IMR-90 (cell line): ENCODE measurements at regions not wholly inside any gene's neighbourhood (a gene's known extent, or its start where the extent isn't known, plus 50 kb on each side); places are given as distances from the start of the nearest gene placed in this dataset.

Experiments used
- ATAC-seq: fragments of 200-7000 bp; cut with Tn5 transposase; 2 replicates; pipeline ENCODE4 v1.9.1; 2020; ENCODE audit warnings: low read depth, mild to moderate bottlenecking, moderate library complexity
- BruUV-seq: library from RNA; stranded (reverse); fragments of 400-500 nt; replicated peaks from 2 replicates; lab custom pipeline; 2021; lab: Mats Ljungman, UMichigan
- CTCF ChIA-PET: fragments of 300-600 bp; formaldehyde crosslinking; extraction: SDS; loops from one replicate; lab custom pipeline; 2021; ENCODE audit warnings: antibody characterized with exemption; lab: Yijun Ruan, JAX
- POLR2A ChIA-PET: fragments of 300-600 bp; sonication (Branson Sonifier 250); formaldehyde crosslinking; loops from one replicate; lab custom pipeline; 2022; ENCODE audit warnings: antibody characterized with exemption; ENCODE audit not compliant: unreplicated experiment; lab: Charles Lee
- DNase-seq: peaks from one replicate; pipeline ENCODE4 v3.0.0; 2013
- H2AFZ ChIP-seq: replicated peaks from 2 replicates; pipeline ENCODE3; 2013; ENCODE audit warnings: low read length, mild to moderate bottlenecking; ENCODE audit not compliant: poor library complexity
- H2AK5ac ChIP-seq: 2 replicates; pipeline ENCODE4 v1.6.1; 2013; ENCODE audit warnings: low read depth, low read length, inconsistent platforms
- H2AK9ac ChIP-seq: replicated peaks from 2 replicates; pipeline ENCODE3; 2013; ENCODE audit warnings: mild to moderate bottlenecking, low read depth, low read length, moderate library complexity; ENCODE audit not compliant: poor library complexity
- H2BK120ac ChIP-seq: 2 replicates; pipeline ENCODE4 v1.6.1; 2013; ENCODE audit warnings: low read depth, low read length, inconsistent platforms
- H2BK15ac ChIP-seq: 3 replicates; pipeline ENCODE4 v1.6.1; 2013; ENCODE audit warnings: low read depth, low read length, inconsistent platforms
- H2BK20ac ChIP-seq: 2 replicates; pipeline ENCODE4 v1.6.1; 2013; ENCODE audit warnings: low read depth, mild to moderate bottlenecking, inconsistent platforms, low read length, moderate library complexity
- H2BK5ac ChIP-seq: 2 replicates; pipeline ENCODE4 v1.6.1; 2013; ENCODE audit warnings: mild to moderate bottlenecking, low read depth, low read length, inconsistent platforms; ENCODE audit not compliant: poor library complexity, severe bottlenecking
- H3K14ac ChIP-seq: replicated peaks from 2 replicates; pipeline ENCODE4 v1.6.1; 2013; ENCODE audit warnings: low read depth, low read length, inconsistent platforms
- H3K18ac ChIP-seq: 2 replicates; pipeline ENCODE4 v1.6.1; 2013; ENCODE audit warnings: low read depth, low read length, control low read depth
- H3K23ac ChIP-seq: 2 replicates; pipeline ENCODE4 v1.6.1; 2013; ENCODE audit warnings: low read depth, low read length, inconsistent platforms
- H3K27ac ChIP-seq: 2 replicates; pipeline ENCODE4 v1.5.1; 2013; ENCODE audit warnings: mild to moderate bottlenecking, control low read depth, low read length; ENCODE audit not compliant: insufficient read depth
- H3K27me3 ChIP-seq: 2 replicates; pipeline ENCODE4 v1.6.1; 2013; ENCODE audit warnings: low read length; ENCODE audit not compliant: control insufficient read depth, insufficient read depth
- H3K36me3 ChIP-seq: 2 replicates; pipeline ENCODE4 v1.6.1; 2013; ENCODE audit warnings: low read length, mixed read lengths; ENCODE audit not compliant: control insufficient read depth, insufficient read depth
- H3K4ac ChIP-seq: 2 replicates; pipeline ENCODE4 v1.6.1; 2013; ENCODE audit warnings: low read depth, low read length, inconsistent platforms
- H3K4me1 ChIP-seq: 2 replicates; pipeline ENCODE4 v1.6.1; 2013; ENCODE audit warnings: low read length, mixed read lengths; ENCODE audit not compliant: control insufficient read depth, insufficient read depth
- H3K4me2 ChIP-seq: 2 replicates; pipeline ENCODE4 v1.6.1; 2013; ENCODE audit warnings: low read depth, mild to moderate bottlenecking, control low read depth, low read length, moderate library complexity
- H3K4me3 ChIP-seq: 2 replicates; pipeline ENCODE4 v1.5.1; 2013; ENCODE audit warnings: low read depth, mild to moderate bottlenecking, control low read depth, low read length, moderate library complexity; ENCODE audit not compliant: insufficient read depth
- H3K56ac ChIP-seq: 2 replicates; pipeline ENCODE4 v1.6.1; 2013; ENCODE audit warnings: low read length, inconsistent platforms; ENCODE audit not compliant: insufficient read depth; ENCODE audit errors: extremely low read depth
- H3K79me1 ChIP-seq, 2 experiments: 2 replicates each; pipeline ENCODE4 v1.6.1; 2013; ENCODE audit warnings: low read length in 2 of 2, inconsistent platforms in 1 of 2, low read depth in 1 of 2
- H3K9ac ChIP-seq: 2 replicates; pipeline ENCODE4 v1.6.1; 2013; ENCODE audit warnings: low read depth, low read length, control low read depth
- H3K9me1 ChIP-seq: 2 replicates; pipeline ENCODE4 v1.6.1; 2013; ENCODE audit warnings: low read length, inconsistent platforms; ENCODE audit not compliant: insufficient read depth
- H3K9me3 ChIP-seq: 2 replicates; pipeline ENCODE4 v1.6.1; 2013; ENCODE audit warnings: low read length; ENCODE audit not compliant: control insufficient read depth, insufficient read depth
- H4K20me1 ChIP-seq: 2 replicates; pipeline ENCODE4 v1.6.1; 2013; ENCODE audit warnings: low read length, inconsistent platforms; ENCODE audit not compliant: insufficient read depth
- H4K5ac ChIP-seq: 2 replicates; pipeline ENCODE4 v1.6.1; 2013; ENCODE audit warnings: mild to moderate bottlenecking, low read depth, low read length, control low read depth
- H4K8ac ChIP-seq, 2 experiments: 2 replicates each; pipeline ENCODE4 v1.6.1; 2013; ENCODE audit warnings: low read depth in 2 of 2, low read length in 2 of 2, control low read depth in 1 of 2, inconsistent platforms in 1 of 2
- H4K91ac ChIP-seq: 2 replicates; pipeline ENCODE4 v1.6.1; 2013; ENCODE audit warnings: low read depth, low read length, inconsistent platforms; ENCODE audit not compliant: insufficient read depth
- BHLHE40 ChIP-seq: fragments of 150-350 bp; IDR thresholded peaks from 2 replicates; pipeline ENCODE4 v1.6.1; 2016; ENCODE audit warnings: mild to moderate bottlenecking, low read depth, low read length
- CEBPB ChIP-seq: IDR thresholded peaks from 2 replicates; pipeline ENCODE4 v1.6.1; 2012; ENCODE audit warnings: low read depth, low read length, improper control_type of control experiment
- CHD1 ChIP-seq: IDR thresholded peaks from 2 replicates; pipeline ENCODE4 v1.6.1; 2012; ENCODE audit warnings: low read depth, low read length, improper control_type of control experiment
- FOS ChIP-seq: fragments of 150-350 bp; IDR thresholded peaks from 2 replicates; pipeline ENCODE4 v1.6.1; 2016; ENCODE audit warnings: low read depth, low read length
- MAFK ChIP-seq: IDR thresholded peaks from 2 replicates; pipeline ENCODE4 v1.6.1; 2012; ENCODE audit warnings: low read depth, low read length, improper control_type of control experiment
- MAZ ChIP-seq: IDR thresholded peaks from 2 replicates; pipeline ENCODE4 v1.6.1; 2012; ENCODE audit warnings: low read depth, mild to moderate bottlenecking, low read length, improper control_type of control experiment, moderate library complexity, borderline replicate concordance
- MXI1 ChIP-seq: IDR thresholded peaks from 2 replicates; pipeline ENCODE4 v1.6.1; 2012; ENCODE audit warnings: low read depth, mild to moderate bottlenecking, low read length, moderate library complexity, borderline replicate concordance
- NFE2L2 ChIP-seq: fragments of 150-350 bp; IDR thresholded peaks from 2 replicates; pipeline ENCODE4 v1.6.1; 2016; ENCODE audit warnings: low read depth, mild to moderate bottlenecking, low read length
- POLR2A ChIP-seq: IDR thresholded peaks from 2 replicates; pipeline ENCODE4 v1.6.1; 2012; ENCODE audit warnings: mild to moderate bottlenecking, low read depth, low read length
- RAD21 ChIP-seq: IDR thresholded peaks from 2 replicates; pipeline ENCODE4 v1.6.1; 2012; ENCODE audit warnings: low read length, improper control_type of control experiment
- RCOR1 ChIP-seq: IDR thresholded peaks from 2 replicates; pipeline ENCODE4 v1.6.1; 2012; ENCODE audit warnings: mild to moderate bottlenecking, low read length, improper control_type of control experiment; ENCODE audit not compliant: insufficient replicate concordance
- RFX5 ChIP-seq: IDR thresholded peaks from 2 replicates; pipeline ENCODE4 v1.8.0; 2012; ENCODE audit warnings: low read depth, mild to moderate bottlenecking, low read length, moderate library complexity
- SMC3 ChIP-seq: fragments of 150-350 bp; IDR thresholded peaks from 2 replicates; pipeline ENCODE4 v1.6.1; 2016; ENCODE audit warnings: low read depth, mild to moderate bottlenecking, antibody characterized with exemption, low read length, moderate library complexity
- WGBS, 2 experiments: methylation state at CpG; one replicate each; pipeline versions ENCODE4 v1.1.5 to v1.1.7; 2013; ENCODE audit warnings: missing lambda C conversion rate in 2 of 2; ENCODE audit not compliant: insufficient read length in 1 of 2; ENCODE audit errors: extremely low coverage in 2 of 2; 5-methylcytosine and 5-hydroxymethylcytosine counted together
- dilution Hi-C: fragments of 300-500 bp; cut with HindIII; formaldehyde crosslinking; loops from one replicate; pipeline ENCODE4 v1.14.3; 2018; ENCODE audit warnings: low sequenced_read_pairs; ENCODE audit not compliant: unreplicated experiment
- in situ Hi-C: fragments of 300-500 bp; cut with MboI; formaldehyde crosslinking; loops from 3 replicates; pipeline ENCODE4 v1.14.3; 2019; ENCODE audit warnings: low sequenced_read_pairs, inconsistent platforms, mixed read lengths
- intact Hi-C: fragments of 100-400 bp; cut with micrococcal nuclease; formaldehyde crosslinking; loops from 2 replicates; pipeline ENCODE4 v1.10.0; 2022
- TF ChIP-seq, protein P1 (sequence below): conservative IDR thresholded peaks from 2 replicates; pipeline ENCODE4 v1.5.1; 2012; ENCODE audit warnings: mild to moderate bottlenecking, low read depth, low read length, improper control_type of control experiment
- TF ChIP-seq, protein P2 (sequence below): fragments of 150-350 bp; IDR thresholded peaks from 2 replicates; pipeline ENCODE4 v1.6.1; 2017; ENCODE audit warnings: mild to moderate bottlenecking, antibody characterized with exemption, low read length, low read depth
- TF ChIP-seq, protein P3 (sequence below): fragments of 150-350 bp; IDR thresholded peaks from 2 replicates; pipeline ENCODE4 v1.6.1; 2016; ENCODE audit warnings: low read depth, mild to moderate bottlenecking, low read length, moderate library complexity, borderline replicate concordance

DNA sequence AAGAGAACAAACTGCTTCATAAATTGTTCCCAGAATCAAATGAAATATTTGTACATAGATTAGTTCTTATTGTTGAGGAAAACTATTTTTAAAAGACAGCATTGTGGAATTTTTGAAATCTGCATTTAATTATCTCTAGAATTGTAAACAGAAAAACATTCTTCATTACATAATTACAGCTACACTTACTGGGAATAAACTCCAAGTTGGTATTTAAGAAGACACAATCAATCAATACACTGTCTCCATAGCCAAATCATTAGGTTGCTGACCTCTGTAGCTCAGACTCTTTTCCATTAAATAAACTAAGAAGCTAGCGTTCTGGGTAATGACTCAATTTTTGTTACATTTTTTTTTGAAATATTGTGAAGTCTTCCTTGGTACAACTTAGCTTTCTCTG, 70.2 kb upstream of the PIEZO2 start:
- DNase-seq, result no peak
- TF ChIP-seq CHD1 (no peak), NFE2L2 (no peak), MAZ (no peak), RFX5 (no peak), POLR2A (no peak), SMC3 (no peak), MAFK (no peak), MXI1 (no peak), FOS (no peak), BHLHE40 (no peak), CEBPB (no peak), RAD21 (no peak), RCOR1 (no peak)
- TF ChIP-seq, protein P1, sequence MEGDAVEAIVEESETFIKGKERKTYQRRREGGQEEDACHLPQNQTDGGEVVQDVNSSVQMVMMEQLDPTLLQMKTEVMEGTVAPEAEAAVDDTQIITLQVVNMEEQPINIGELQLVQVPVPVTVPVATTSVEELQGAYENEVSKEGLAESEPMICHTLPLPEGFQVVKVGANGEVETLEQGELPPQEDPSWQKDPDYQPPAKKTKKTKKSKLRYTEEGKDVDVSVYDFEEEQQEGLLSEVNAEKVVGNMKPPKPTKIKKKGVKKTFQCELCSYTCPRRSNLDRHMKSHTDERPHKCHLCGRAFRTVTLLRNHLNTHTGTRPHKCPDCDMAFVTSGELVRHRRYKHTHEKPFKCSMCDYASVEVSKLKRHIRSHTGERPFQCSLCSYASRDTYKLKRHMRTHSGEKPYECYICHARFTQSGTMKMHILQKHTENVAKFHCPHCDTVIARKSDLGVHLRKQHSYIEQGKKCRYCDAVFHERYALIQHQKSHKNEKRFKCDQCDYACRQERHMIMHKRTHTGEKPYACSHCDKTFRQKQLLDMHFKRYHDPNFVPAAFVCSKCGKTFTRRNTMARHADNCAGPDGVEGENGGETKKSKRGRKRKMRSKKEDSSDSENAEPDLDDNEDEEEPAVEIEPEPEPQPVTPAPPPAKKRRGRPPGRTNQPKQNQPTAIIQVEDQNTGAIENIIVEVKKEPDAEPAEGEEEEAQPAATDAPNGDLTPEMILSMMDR, result no peak
- TF ChIP-seq, protein P2, sequence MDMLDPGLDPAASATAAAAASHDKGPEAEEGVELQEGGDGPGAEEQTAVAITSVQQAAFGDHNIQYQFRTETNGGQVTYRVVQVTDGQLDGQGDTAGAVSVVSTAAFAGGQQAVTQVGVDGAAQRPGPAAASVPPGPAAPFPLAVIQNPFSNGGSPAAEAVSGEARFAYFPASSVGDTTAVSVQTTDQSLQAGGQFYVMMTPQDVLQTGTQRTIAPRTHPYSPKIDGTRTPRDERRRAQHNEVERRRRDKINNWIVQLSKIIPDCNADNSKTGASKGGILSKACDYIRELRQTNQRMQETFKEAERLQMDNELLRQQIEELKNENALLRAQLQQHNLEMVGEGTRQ, result no peak
- TF ChIP-seq, protein P3, sequence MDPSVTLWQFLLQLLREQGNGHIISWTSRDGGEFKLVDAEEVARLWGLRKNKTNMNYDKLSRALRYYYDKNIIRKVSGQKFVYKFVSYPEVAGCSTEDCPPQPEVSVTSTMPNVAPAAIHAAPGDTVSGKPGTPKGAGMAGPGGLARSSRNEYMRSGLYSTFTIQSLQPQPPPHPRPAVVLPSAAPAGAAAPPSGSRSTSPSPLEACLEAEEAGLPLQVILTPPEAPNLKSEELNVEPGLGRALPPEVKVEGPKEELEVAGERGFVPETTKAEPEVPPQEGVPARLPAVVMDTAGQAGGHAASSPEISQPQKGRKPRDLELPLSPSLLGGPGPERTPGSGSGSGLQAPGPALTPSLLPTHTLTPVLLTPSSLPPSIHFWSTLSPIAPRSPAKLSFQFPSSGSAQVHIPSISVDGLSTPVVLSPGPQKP, result no peak
- Histone ChIP-seq H4K91ac (no peak overlapping the region), H2AFZ (no peak overlapping the region), H2AK9ac (no peak overlapping the region), H3K36me3 (no peaks in the 10 kb centered on the region), H3K23ac (no peak overlapping the region), H3K18ac (no peak overlapping the region), H3K4ac (no peak overlapping the region), H3K27ac (no peak overlapping the region), H3K56ac (no peak overlapping the region), H3K79me1 (no peaks in the 10 kb centered on the region), H3K9me1 (no peaks in the 10 kb centered on the region), H3K27me3 (peaks cover 5% of the 10 kb centered on the region), H2BK120ac (no peak overlapping the region), H4K5ac (no peak overlapping the region), H2BK15ac (no peak overlapping the region), H3K4me2 (no peak overlapping the region), H3K14ac (no peak overlapping the region), H4K8ac (no peak overlapping the region), H2BK5ac (no peak overlapping the region), H3K9ac (no peak overlapping the region), H3K9me3 (no peaks in the 10 kb centered on the region), H3K4me3 (no peak overlapping the region), H2AK5ac (no peak overlapping the region), H2BK20ac (no peak overlapping the region), H3K4me1 (no peaks in the 10 kb centered on the region), H4K20me1 (no peaks in the 10 kb centered on the region)
- POLR2A ChIA-PET, result no interaction called here
- no CpG with 5 or more reads among the region's 1 CpG for WGBS, 2 experiments
- no TSS peak for BruUV-seq
- no peak for ATAC-seq
- CTCF ChIA-PET, result interaction anchor here (0.9 kb wide), 1 partner anchor 9 kb away, joined by 3 read pairs; no protein-coding TSS in a partner anchor
- in situ Hi-C loops, result no loop called here
- intact Hi-C loops, result no loop called here
- dilution Hi-C loops, result no loop called here
